Subcutaneous abdominal adipose tissue (tissue), 5 donors: ENCODE measurements at regions not wholly inside any gene's neighbourhood (a gene's known extent, or its start where the extent isn't known, plus 50 kb on each side); places are given as distances from the start of the nearest gene placed in this dataset.

Source experiments
- H3K27ac ChIP-seq: one replicate; pipeline ENCODE4 v1.7.0; 2013; ENCODE audit warnings: low read depth, mild to moderate bottlenecking, inconsistent platforms, low read length, moderate library complexity
- H3K27me3 ChIP-seq, 5 donors: one replicate each; pipeline ENCODE4 v1.7.0; 2013; ENCODE audit warnings: low read length in 5 of 5, inconsistent platforms in 1 of 5; ENCODE audit not compliant: control insufficient read depth in 5 of 5, insufficient read depth in 4 of 5
- H3K36me3 ChIP-seq, 5 donors: one replicate each; pipeline ENCODE4 v1.7.0; 2013; ENCODE audit warnings: low read length in 5 of 5; ENCODE audit not compliant: control insufficient read depth in 5 of 5, insufficient read depth in 5 of 5
- H3K4me1 ChIP-seq, 5 donors: one replicate each; pipeline ENCODE4 v1.7.0; 2013; ENCODE audit warnings: low read length in 5 of 5, mild to moderate bottlenecking in 3 of 5, moderate library complexity in 1 of 5; ENCODE audit not compliant: control insufficient read depth in 5 of 5, insufficient read depth in 5 of 5
- H3K4me3 ChIP-seq, 5 donors: one replicate each; pipeline ENCODE4 v1.7.0; 2013; ENCODE audit warnings: low read length in 5 of 5, low read depth in 1 of 5
- H3K9ac ChIP-seq, 5 donors: one replicate each; pipeline ENCODE4 v1.7.0; 2013; ENCODE audit warnings: low read length in 5 of 5, mild to moderate bottlenecking in 4 of 5, moderate library complexity in 3 of 5
- H3K9me3 ChIP-seq, 5 donors: one replicate each; pipeline ENCODE4 v1.7.0; 2013; ENCODE audit warnings: low read length in 5 of 5; ENCODE audit not compliant: control insufficient read depth in 5 of 5
- donor health status: healthy.
- donor health status: healthy.
- donor health status: healthy.
- donor health status: healthy.
- donor health status: healthy.

- Histone ChIP-seq H3K9me3 (no peaks in the 10 kb centered on the region), H3K36me3 (no peaks in the 10 kb centered on the region), H3K27ac (no peak overlapping the region), H3K4me1 (no peaks in the 10 kb centered on the region), H3K4me3 (no peak overlapping the region), H3K27me3 (peaks cover 0 to 3% (median 0%) of the 10 kb centered on the region in 5 donors), H3K9ac (no peak overlapping the region)
Observed at GRCh38 chr10:25692761-25693160, 241.3 kb upstream of the MYO3A start.

GRCh38 chr10:25694206-25694933, 239.7 kb upstream of the MYO3A start:
- Histone ChIP-seq H3K27ac (no peak overlapping the region), H3K4me1 (no peaks in the 10 kb centered on the region), H3K27me3 (peaks cover 0 to 3% (median 0%) of the 10 kb centered on the region in 5 donors), H3K36me3 (no peaks in the 10 kb centered on the region), H3K9ac (no peak overlapping the region), H3K4me3 (no peak overlapping the region), H3K9me3 (no peaks in the 10 kb centered on the region)

- peaks cover 0 to 3% (median 0%) of the 10 kb centered on the region in 5 donors for H3K27me3 ChIP-seq
- no peak overlapping the region for H3K27ac ChIP-seq
- H3K36me3 ChIP-seq, result no peaks in the 10 kb centered on the region
- no peaks in the 10 kb centered on the region for H3K4me1 ChIP-seq
- no peak overlapping the region for H3K9ac ChIP-seq
- no peaks in the 10 kb centered on the region for H3K9me3 ChIP-seq
- no peak overlapping the region for H3K4me3 ChIP-seq
Observed at GRCh38 chr10:25694971-25695370, 239.1 kb upstream of the MYO3A start.

- Histone ChIP-seq H3K4me3 (no peak overlapping the region), H3K9ac (no peak overlapping the region), H3K9me3 (no peaks in the 10 kb centered on the region), H3K36me3 (no peaks in the 10 kb centered on the region), H3K27ac (no peak overlapping the region), H3K4me1 (no peaks in the 10 kb centered on the region), H3K27me3 (peaks cover 0 to 3% (median 0%) of the 10 kb centered on the region in 5 donors)
Observed at GRCh38 chr10:25695586-25695985, 238.4 kb upstream of the MYO3A start.

GRCh38 chr10:25696013-25696708, 237.9 kb upstream of the MYO3A start:
- Histone ChIP-seq H3K4me1 (peaks cover 0 to 2% (median 0%) of the 10 kb centered on the region in 5 donors), H3K27me3 (peaks cover 0 to 3% (median 0%) of the 10 kb centered on the region in 5 donors), H3K4me3 (no peak overlapping the region), H3K9ac (no peak overlapping the region), H3K9me3 (no peaks in the 10 kb centered on the region), H3K27ac (no peak overlapping the region), H3K36me3 (no peaks in the 10 kb centered on the region)

GRCh38 chr10:25697412-25697811, 236.6 kb upstream of the MYO3A start:
- peaks cover 0 to 3% (median 0%) of the 10 kb centered on the region in 5 donors for H3K27me3 ChIP-seq

GRCh38 chr10:25698638-25699037, 235.4 kb upstream of the MYO3A start:
- Histone ChIP-seq H3K27me3 (peaks cover 0 to 3% (median 0%) of the 10 kb centered on the region in 5 donors), H3K36me3 (no peaks in the 10 kb centered on the region), H3K4me3 (no peak overlapping the region), H3K4me1 (peaks cover 0 to 2% (median 0%) of the 10 kb centered on the region in 5 donors), H3K27ac (no peak overlapping the region), H3K9ac (no peak overlapping the region), H3K9me3 (no peaks in the 10 kb centered on the region)

More at GRCh38 chr10:25697412-25697811, 236.6 kb upstream of the MYO3A start:
- H3K4me1 ChIP-seq, result peaks cover 0 to 2% (median 0%) of the 10 kb centered on the region in 5 donors
- H3K36me3 ChIP-seq, result no peaks in the 10 kb centered on the region
- no peaks in the 10 kb centered on the region for H3K9me3 ChIP-seq
- no peak overlapping the region for H3K9ac ChIP-seq
- H3K27ac ChIP-seq, result no peak overlapping the region
- H3K4me3 ChIP-seq, result no peak overlapping the region

GRCh38 chr10:25699631-25700030, 234.4 kb upstream of the MYO3A start:
- Histone ChIP-seq H3K4me1 (peaks cover 0 to 2% (median 0%) of the 10 kb centered on the region in 5 donors), H3K27me3 (peaks cover 0 to under 1% (median 0%) of the 10 kb centered on the region in 5 donors), H3K4me3 (no peak overlapping the region), H3K9ac (no peak overlapping the region), H3K9me3 (no peaks in the 10 kb centered on the region), H3K36me3 (no peaks in the 10 kb centered on the region), H3K27ac (no peak overlapping the region)

GRCh38 chr10:25701652-25702051, 232.4 kb upstream of the MYO3A start:
- no peak overlapping the region for H3K4me3 ChIP-seq
- no peaks in the 10 kb centered on the region for H3K9me3 ChIP-seq
- H3K4me1 ChIP-seq, result peaks cover 0 to 2% (median 0%) of the 10 kb centered on the region in 5 donors
- H3K27me3 ChIP-seq, result no peaks in the 10 kb centered on the region
- no peak overlapping the region for H3K27ac ChIP-seq
- H3K9ac ChIP-seq, result no peak overlapping the region
- no peaks in the 10 kb centered on the region for H3K36me3 ChIP-seq

- Histone ChIP-seq H3K36me3 (no peaks in the 10 kb centered on the region), H3K4me3 (no peak overlapping the region), H3K9me3 (no peaks in the 10 kb centered on the region), H3K27me3 (no peaks in the 10 kb centered on the region), H3K4me1 (peaks cover 0 to 2% (median 0%) of the 10 kb centered on the region in 5 donors), H3K9ac (no peak overlapping the region), H3K27ac (no peak overlapping the region)
Observed at GRCh38 chr10:25704622-25705021, 229.4 kb upstream of the MYO3A start.
